H1 (cell line): ENCODE measurements at regions not wholly inside any gene's neighbourhood (a gene's known extent, or its start where the extent isn't known, plus 50 kb on each side); places are given as distances from the start of the nearest gene placed in this dataset.

Source experiments
- CREB1 ChIP-seq: IDR thresholded peaks from 2 replicates; pipeline ENCODE4 v1.6.1; 2012; ENCODE audit warnings: inconsistent platforms
- NRF1 ChIP-seq: IDR thresholded peaks from 2 replicates; pipeline ENCODE4 v1.6.1; 2011; ENCODE audit warnings: mild to moderate bottlenecking, low read depth, low read length, improper control_type of control experiment
- SIN3A ChIP-seq, 2 experiments: IDR thresholded peaks in 1 of 2; conservative IDR thresholded peaks in 1 of 2; 2 replicates each; pipeline ENCODE4 v1.6.1; 2011 to 2012; ENCODE audit warnings: low read length in 2 of 2, improper control_type of control experiment in 1 of 2, low read depth in 1 of 2, mild to moderate bottlenecking in 1 of 2
- TF ChIP-seq, protein P1 (sequence below): fragments of 300-600 bp; sonication (generic); IDR thresholded peaks from 2 replicates; pipeline ENCODE4 v1.7.1; 2012; ENCODE audit warnings: low read length, moderate library complexity, mild to moderate bottlenecking, inconsistent platforms; ENCODE audit not compliant: insufficient replicate concordance

DNA sequence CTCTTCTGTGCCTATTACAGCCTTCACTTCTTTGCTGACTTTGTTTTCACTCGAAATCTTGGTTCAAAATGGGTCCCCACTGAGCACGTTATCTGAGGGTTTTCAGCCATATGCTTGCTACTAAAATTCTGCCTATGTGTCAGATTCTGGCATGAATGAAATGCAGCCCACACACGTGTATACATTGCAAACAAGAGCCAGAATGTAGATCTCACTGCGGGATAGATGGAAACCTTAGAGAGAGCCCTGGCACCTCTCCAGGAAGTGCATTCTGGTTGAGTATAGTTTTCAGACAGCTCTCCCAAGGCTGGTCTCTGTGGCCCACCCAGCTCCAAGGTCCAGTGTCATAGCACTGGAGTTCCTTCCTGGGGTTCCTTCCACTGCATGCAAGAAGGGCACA is 234.7 kb upstream of the GJB5 start (continued):
- TF ChIP-seq, protein P1, sequence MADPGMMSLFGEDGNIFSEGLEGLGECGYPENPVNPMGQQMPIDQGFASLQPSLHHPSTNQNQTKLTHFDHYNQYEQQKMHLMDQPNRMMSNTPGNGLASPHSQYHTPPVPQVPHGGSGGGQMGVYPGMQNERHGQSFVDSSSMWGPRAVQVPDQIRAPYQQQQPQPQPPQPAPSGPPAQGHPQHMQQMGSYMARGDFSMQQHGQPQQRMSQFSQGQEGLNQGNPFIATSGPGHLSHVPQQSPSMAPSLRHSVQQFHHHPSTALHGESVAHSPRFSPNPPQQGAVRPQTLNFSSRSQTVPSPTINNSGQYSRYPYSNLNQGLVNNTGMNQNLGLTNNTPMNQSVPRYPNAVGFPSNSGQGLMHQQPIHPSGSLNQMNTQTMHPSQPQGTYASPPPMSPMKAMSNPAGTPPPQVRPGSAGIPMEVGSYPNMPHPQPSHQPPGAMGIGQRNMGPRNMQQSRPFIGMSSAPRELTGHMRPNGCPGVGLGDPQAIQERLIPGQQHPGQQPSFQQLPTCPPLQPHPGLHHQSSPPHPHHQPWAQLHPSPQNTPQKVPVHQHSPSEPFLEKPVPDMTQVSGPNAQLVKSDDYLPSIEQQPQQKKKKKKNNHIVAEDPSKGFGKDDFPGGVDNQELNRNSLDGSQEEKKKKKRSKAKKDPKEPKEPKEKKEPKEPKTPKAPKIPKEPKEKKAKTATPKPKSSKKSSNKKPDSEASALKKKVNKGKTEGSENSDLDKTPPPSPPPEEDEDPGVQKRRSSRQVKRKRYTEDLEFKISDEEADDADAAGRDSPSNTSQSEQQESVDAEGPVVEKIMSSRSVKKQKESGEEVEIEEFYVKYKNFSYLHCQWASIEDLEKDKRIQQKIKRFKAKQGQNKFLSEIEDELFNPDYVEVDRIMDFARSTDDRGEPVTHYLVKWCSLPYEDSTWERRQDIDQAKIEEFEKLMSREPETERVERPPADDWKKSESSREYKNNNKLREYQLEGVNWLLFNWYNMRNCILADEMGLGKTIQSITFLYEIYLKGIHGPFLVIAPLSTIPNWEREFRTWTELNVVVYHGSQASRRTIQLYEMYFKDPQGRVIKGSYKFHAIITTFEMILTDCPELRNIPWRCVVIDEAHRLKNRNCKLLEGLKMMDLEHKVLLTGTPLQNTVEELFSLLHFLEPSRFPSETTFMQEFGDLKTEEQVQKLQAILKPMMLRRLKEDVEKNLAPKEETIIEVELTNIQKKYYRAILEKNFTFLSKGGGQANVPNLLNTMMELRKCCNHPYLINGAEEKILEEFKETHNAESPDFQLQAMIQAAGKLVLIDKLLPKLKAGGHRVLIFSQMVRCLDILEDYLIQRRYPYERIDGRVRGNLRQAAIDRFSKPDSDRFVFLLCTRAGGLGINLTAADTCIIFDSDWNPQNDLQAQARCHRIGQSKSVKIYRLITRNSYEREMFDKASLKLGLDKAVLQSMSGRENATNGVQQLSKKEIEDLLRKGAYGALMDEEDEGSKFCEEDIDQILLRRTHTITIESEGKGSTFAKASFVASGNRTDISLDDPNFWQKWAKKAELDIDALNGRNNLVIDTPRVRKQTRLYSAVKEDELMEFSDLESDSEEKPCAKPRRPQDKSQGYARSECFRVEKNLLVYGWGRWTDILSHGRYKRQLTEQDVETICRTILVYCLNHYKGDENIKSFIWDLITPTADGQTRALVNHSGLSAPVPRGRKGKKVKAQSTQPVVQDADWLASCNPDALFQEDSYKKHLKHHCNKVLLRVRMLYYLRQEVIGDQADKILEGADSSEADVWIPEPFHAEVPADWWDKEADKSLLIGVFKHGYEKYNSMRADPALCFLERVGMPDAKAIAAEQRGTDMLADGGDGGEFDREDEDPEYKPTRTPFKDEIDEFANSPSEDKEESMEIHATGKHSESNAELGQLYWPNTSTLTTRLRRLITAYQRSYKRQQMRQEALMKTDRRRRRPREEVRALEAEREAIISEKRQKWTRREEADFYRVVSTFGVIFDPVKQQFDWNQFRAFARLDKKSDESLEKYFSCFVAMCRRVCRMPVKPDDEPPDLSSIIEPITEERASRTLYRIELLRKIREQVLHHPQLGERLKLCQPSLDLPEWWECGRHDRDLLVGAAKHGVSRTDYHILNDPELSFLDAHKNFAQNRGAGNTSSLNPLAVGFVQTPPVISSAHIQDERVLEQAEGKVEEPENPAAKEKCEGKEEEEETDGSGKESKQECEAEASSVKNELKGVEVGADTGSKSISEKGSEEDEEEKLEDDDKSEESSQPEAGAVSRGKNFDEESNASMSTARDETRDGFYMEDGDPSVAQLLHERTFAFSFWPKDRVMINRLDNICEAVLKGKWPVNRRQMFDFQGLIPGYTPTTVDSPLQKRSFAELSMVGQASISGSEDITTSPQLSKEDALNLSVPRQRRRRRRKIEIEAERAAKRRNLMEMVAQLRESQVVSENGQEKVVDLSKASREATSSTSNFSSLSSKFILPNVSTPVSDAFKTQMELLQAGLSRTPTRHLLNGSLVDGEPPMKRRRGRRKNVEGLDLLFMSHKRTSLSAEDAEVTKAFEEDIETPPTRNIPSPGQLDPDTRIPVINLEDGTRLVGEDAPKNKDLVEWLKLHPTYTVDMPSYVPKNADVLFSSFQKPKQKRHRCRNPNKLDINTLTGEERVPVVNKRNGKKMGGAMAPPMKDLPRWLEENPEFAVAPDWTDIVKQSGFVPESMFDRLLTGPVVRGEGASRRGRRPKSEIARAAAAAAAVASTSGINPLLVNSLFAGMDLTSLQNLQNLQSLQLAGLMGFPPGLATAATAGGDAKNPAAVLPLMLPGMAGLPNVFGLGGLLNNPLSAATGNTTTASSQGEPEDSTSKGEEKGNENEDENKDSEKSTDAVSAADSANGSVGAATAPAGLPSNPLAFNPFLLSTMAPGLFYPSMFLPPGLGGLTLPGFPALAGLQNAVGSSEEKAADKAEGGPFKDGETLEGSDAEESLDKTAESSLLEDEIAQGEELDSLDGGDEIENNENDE, result no peak
- no peak for TF ChIP-seq NRF1
- no peak for TF ChIP-seq CREB1
- TF ChIP-seq SIN3A (conservative IDR thresholded peaks at IDR 0.05 in 1 of 2, IDR thresholded peaks at IDR 0.05 in 1 of 2; ENCODE audit: low read depth in 1 of 2, low read length in 2 of 2), result no peak
